Body of pancreas (tissue), 4 donors: ENCODE measurements at regions not wholly inside any gene's neighbourhood (a gene's known extent, or its start where the extent isn't known, plus 50 kb on each side); places are given as distances from the start of the nearest gene placed in this dataset.

Experiments used
- POLR2A ChIP-seq, 3 donors: fragments of 450-650 bp; IDR thresholded peaks; one replicate each; pipeline ENCODE4 v1.6.1; 2016; ENCODE audit warnings: antibody characterized with exemption in 3 of 3, mild to moderate bottlenecking in 2 of 3
- TF ChIP-seq, protein P1 (sequence below), 7 experiments: fragments of 450-650 bp in 4 of 7; fragments of 200-600 bp in 3 of 7; sonication (generic) in 3 of 7; IDR thresholded peaks; one replicate each; pipeline ENCODE4 v1.5.1; 2016 to 2019; ENCODE audit warnings: antibody characterized with exemption in 7 of 7

DNA sequence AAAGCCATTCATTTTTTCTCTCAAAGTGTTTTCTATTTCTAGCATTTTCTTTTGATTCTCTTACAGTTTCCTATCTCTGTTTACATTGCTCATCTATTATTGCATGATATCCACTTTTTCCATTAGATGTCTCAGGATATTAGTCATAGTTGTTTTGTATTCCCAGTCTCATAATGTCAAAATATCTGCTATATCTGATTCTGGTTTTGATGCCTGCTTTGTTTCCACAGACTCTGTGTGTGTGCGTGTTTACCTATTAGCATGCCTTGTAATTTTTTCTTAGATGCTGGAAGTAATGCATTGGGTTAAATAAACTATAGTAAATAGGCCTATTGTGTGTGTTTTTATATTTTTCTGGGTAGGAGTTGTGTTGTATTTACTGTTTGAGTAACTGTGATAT, 1126.3 kb downstream of the SORCS1 start:
- TF ChIP-seq, protein P1, sequence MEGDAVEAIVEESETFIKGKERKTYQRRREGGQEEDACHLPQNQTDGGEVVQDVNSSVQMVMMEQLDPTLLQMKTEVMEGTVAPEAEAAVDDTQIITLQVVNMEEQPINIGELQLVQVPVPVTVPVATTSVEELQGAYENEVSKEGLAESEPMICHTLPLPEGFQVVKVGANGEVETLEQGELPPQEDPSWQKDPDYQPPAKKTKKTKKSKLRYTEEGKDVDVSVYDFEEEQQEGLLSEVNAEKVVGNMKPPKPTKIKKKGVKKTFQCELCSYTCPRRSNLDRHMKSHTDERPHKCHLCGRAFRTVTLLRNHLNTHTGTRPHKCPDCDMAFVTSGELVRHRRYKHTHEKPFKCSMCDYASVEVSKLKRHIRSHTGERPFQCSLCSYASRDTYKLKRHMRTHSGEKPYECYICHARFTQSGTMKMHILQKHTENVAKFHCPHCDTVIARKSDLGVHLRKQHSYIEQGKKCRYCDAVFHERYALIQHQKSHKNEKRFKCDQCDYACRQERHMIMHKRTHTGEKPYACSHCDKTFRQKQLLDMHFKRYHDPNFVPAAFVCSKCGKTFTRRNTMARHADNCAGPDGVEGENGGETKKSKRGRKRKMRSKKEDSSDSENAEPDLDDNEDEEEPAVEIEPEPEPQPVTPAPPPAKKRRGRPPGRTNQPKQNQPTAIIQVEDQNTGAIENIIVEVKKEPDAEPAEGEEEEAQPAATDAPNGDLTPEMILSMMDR (IDR thresholded peaks at IDR 0.05): no peak
- no peak for TF ChIP-seq POLR2A (IDR thresholded peaks at IDR 0.05)
